ENCODE measurements at regions not wholly inside any gene's neighbourhood (a gene's known extent, or its start where the extent isn't known, plus 50 kb on each side); places are given as distances from the start of the nearest gene placed in this dataset.

DNA sequence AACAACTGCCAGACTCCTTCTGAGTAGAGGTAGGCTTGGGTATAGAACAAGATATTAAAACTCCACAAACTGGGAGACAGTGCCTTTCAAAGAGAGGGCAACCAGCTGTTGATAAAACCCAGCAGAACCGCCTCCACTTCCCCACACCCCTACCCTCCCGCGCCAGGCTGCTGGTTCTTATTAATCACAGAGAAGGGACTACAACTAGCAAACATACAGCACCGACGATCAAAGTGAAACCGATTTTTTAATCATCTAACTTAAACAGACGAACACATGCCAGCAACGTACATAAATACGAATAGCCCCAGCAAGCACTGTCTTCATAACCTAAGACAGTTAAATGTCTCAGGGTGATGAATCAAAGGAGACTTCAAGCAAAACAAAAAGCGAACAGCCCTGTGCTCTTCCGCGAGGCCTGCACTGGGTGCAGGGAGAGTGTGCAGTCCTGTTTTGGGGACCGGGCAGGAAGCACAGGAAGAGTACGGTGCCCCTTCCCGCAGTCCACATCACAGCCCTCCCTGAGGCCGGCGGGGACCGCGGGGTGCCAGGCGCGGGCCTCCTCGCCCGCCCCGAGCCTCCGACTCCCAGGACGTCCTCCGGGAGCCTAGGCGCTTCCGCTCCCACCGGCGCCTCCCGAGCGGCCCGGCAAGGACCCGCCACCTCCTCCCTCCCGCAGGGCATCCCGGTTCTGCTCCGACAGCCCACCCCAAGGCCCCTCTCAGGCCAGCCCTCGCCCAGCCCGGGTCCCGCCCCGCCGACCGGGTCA is 75.1 kb upstream of the VGLL4 start:
- TF ChIP-seq, protein P1, sequence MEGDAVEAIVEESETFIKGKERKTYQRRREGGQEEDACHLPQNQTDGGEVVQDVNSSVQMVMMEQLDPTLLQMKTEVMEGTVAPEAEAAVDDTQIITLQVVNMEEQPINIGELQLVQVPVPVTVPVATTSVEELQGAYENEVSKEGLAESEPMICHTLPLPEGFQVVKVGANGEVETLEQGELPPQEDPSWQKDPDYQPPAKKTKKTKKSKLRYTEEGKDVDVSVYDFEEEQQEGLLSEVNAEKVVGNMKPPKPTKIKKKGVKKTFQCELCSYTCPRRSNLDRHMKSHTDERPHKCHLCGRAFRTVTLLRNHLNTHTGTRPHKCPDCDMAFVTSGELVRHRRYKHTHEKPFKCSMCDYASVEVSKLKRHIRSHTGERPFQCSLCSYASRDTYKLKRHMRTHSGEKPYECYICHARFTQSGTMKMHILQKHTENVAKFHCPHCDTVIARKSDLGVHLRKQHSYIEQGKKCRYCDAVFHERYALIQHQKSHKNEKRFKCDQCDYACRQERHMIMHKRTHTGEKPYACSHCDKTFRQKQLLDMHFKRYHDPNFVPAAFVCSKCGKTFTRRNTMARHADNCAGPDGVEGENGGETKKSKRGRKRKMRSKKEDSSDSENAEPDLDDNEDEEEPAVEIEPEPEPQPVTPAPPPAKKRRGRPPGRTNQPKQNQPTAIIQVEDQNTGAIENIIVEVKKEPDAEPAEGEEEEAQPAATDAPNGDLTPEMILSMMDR (conservative IDR thresholded peaks at IDR 0.05), result no peak
- TF ChIP-seq ZFX (IDR thresholded peaks at IDR 0.05), result peak; percentile 54

All from C4-2B (cell line).